RKO (cell line): ENCODE measurements at regions not wholly inside any gene's neighbourhood (a gene's known extent, or its start where the extent isn't known, plus 50 kb on each side); places are given as distances from the start of the nearest gene placed in this dataset.

Experiments
- DNase-seq: peaks from one replicate; pipeline ENCODE4 v3.0.0-alpha.2; 2016; ENCODE audit warnings: low spot score

- DNase-seq: no peak
Measured at GRCh38 chr13:83941701-83942335, 59.5 kb upstream of the SLITRK1 start.

- DNase-seq: peak; percentile 22
Measured at GRCh38 chr13:83940742-83941141, 58.5 kb upstream of the SLITRK1 start.

- DNase-seq: no peak
Measured at GRCh38 chr13:83937579-83937978, 55.3 kb upstream of the SLITRK1 start.

GRCh38 chr13:83935566-83935965, 53.3 kb upstream of the SLITRK1 start:
- no peak for DNase-seq
